Thyroid gland (tissue), 4 donors: ENCODE measurements at regions not wholly inside any gene's neighbourhood (a gene's known extent, or its start where the extent isn't known, plus 50 kb on each side); places are given as distances from the start of the nearest gene placed in this dataset.

Experiments used
- CTCF ChIP-seq, 6 experiments: fragments of 200-600 bp in 3 of 6; fragments of 450-650 bp in 3 of 6; sonication (generic) in 3 of 6; IDR thresholded peaks; one replicate each; pipeline ENCODE4 v1.5.1; 2016 to 2019; ENCODE audit warnings: antibody characterized with exemption in 6 of 6, mild to moderate bottlenecking in 2 of 6, inconsistent platforms in 1 of 6, moderate library complexity in 1 of 6
- POLR2A ChIP-seq, 2 donors: fragments of 450-650 bp; IDR thresholded peaks; one replicate each; pipeline ENCODE4 v1.6.1; 2017; ENCODE audit warnings: antibody characterized with exemption in 2 of 2, mild to moderate bottlenecking in 2 of 2, moderate library complexity in 1 of 2

- TF ChIP-seq CTCF (IDR thresholded peaks at IDR 0.05) (no peak), POLR2A (IDR thresholded peaks at IDR 0.05) (no peak)
Observed at GRCh38 chr19:5263615-5264014, 77.0 kb downstream of the PTPRS start.
